DOHH2 (cell line): ENCODE measurements at regions not wholly inside any gene's neighbourhood (a gene's known extent, or its start where the extent isn't known, plus 50 kb on each side); places are given as distances from the start of the nearest gene placed in this dataset.

Experiments used
- H3F3A ChIP-seq: fragments of 200-600 bp; sonication (generic), shearing (Covaris generic); 2 replicates; pipeline ENCODE4 v1.6.0; 2016; ENCODE audit warnings: antibody characterized with exemption, mild to moderate bottlenecking; ENCODE audit not compliant: control insufficient read depth, insufficient read depth
- H3K27ac ChIP-seq: fragments of 200-600 bp; sonication (generic); 2 replicates; pipeline ENCODE4 v1.5.1; 2014; ENCODE audit warnings: low read depth, mild to moderate bottlenecking, low read length, moderate library complexity
- H3K27me3 ChIP-seq: fragments of 200-600 bp; sonication (generic); 2 replicates; pipeline ENCODE4 v1.6.1; 2014; ENCODE audit warnings: mild to moderate bottlenecking, low read length, mixed read lengths; ENCODE audit not compliant: control insufficient read depth
- H3K36me3 ChIP-seq: fragments of 200-600 bp; sonication (generic); 2 replicates; pipeline ENCODE4 v1.6.1; 2014; ENCODE audit warnings: mild to moderate bottlenecking, low read length, moderate library complexity, mixed read lengths; ENCODE audit not compliant: control insufficient read depth
- H3K4me1 ChIP-seq: fragments of 200-600 bp; sonication (generic); 2 replicates; pipeline ENCODE4 v1.6.1; 2014; ENCODE audit warnings: mild to moderate bottlenecking, low read length, mixed read lengths; ENCODE audit not compliant: control insufficient read depth
- H3K4me2 ChIP-seq: fragments of 200-600 bp; sonication (generic); 2 replicates; pipeline ENCODE4 v1.6.0; 2014; ENCODE audit warnings: mild to moderate bottlenecking, low read length, moderate library complexity
- H3K4me3 ChIP-seq: fragments of 200-600 bp; sonication (generic); 2 replicates; pipeline ENCODE4 v1.5.1; 2014; ENCODE audit warnings: mild to moderate bottlenecking, low read length, mixed read lengths
- H3K79me2 ChIP-seq: fragments of 200-600 bp; sonication (generic); 2 replicates; pipeline ENCODE4 v1.6.1; 2014; ENCODE audit warnings: mild to moderate bottlenecking, low read length, mixed read lengths; ENCODE audit not compliant: control insufficient read depth
- H3K9me2 ChIP-seq: fragments of 200-600 bp; sonication (generic); replicated peaks from 2 replicates; pipeline ENCODE4 v1.6.1; 2014; ENCODE audit warnings: mild to moderate bottlenecking, low read length, mixed read lengths; ENCODE audit not compliant: control insufficient read depth
- H3K9me3 ChIP-seq: fragments of 200-600 bp; sonication (generic); 2 replicates; pipeline ENCODE4 v1.6.1; 2014; ENCODE audit warnings: antibody characterized with exemption, low read length, mixed read lengths; ENCODE audit not compliant: control insufficient read depth, insufficient read depth
- H4K20me1 ChIP-seq: fragments of 200-600 bp; sonication (generic); 2 replicates; pipeline ENCODE4 v1.6.0; 2014; ENCODE audit warnings: low read depth, mild to moderate bottlenecking, antibody characterized with exemption, low read length, moderate library complexity; ENCODE audit not compliant: control insufficient read depth, insufficient read depth
- EZH2phosphoT487 ChIP-seq: fragments of 200-600 bp; sonication (generic); IDR thresholded peaks from 2 replicates; pipeline ENCODE4 v1.6.1; 2017; ENCODE audit warnings: borderline replicate concordance, mild to moderate bottlenecking, antibody characterized with exemption, low read length, moderate library complexity, mixed read lengths
- TF ChIP-seq, protein P1 (sequence below): fragments of 200-600 bp; sonication (generic); IDR thresholded peaks from one replicate; pipeline ENCODE4 v1.5.1; 2014; ENCODE audit warnings: antibody characterized with exemption, mild to moderate bottlenecking, low read depth, low read length; ENCODE audit not compliant: poor library complexity, severe bottlenecking

DNA sequence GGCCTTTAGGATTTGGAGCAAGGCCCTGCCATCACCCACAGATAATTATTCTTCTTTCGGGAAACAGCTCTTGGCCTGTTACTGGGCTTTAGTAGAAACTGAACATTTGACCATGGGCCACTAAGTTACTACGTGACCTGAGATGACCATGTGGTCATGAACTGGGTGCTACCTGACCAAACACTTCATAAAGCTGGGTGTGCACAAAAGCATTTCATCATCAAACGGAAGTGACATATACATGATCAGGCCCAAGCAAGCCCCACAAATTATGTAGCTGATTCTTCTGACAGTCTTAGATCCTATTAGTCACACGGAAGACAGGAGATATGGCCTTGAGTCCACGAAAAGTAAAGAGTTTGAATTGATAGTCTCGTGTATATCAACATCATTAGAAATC lies 130.9 kb upstream of the FBN2 start:
- Histone ChIP-seq H3K27ac (no peak overlapping the region), H3F3A (no peaks in the 10 kb centered on the region), H4K20me1 (no peaks in the 10 kb centered on the region), H3K9me2 (no peaks in the 10 kb centered on the region), H3K36me3 (no peaks in the 10 kb centered on the region), H3K4me2 (no peak overlapping the region), H3K9me3 (no peaks in the 10 kb centered on the region), H3K4me3 (no peak overlapping the region), H3K79me2 (no peaks in the 10 kb centered on the region), H3K27me3 (no peaks in the 10 kb centered on the region), H3K4me1 (no peaks in the 10 kb centered on the region)
- TF ChIP-seq, protein P1, sequence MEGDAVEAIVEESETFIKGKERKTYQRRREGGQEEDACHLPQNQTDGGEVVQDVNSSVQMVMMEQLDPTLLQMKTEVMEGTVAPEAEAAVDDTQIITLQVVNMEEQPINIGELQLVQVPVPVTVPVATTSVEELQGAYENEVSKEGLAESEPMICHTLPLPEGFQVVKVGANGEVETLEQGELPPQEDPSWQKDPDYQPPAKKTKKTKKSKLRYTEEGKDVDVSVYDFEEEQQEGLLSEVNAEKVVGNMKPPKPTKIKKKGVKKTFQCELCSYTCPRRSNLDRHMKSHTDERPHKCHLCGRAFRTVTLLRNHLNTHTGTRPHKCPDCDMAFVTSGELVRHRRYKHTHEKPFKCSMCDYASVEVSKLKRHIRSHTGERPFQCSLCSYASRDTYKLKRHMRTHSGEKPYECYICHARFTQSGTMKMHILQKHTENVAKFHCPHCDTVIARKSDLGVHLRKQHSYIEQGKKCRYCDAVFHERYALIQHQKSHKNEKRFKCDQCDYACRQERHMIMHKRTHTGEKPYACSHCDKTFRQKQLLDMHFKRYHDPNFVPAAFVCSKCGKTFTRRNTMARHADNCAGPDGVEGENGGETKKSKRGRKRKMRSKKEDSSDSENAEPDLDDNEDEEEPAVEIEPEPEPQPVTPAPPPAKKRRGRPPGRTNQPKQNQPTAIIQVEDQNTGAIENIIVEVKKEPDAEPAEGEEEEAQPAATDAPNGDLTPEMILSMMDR = no peak
- no peak for TF ChIP-seq EZH2phosphoT487

DNA sequence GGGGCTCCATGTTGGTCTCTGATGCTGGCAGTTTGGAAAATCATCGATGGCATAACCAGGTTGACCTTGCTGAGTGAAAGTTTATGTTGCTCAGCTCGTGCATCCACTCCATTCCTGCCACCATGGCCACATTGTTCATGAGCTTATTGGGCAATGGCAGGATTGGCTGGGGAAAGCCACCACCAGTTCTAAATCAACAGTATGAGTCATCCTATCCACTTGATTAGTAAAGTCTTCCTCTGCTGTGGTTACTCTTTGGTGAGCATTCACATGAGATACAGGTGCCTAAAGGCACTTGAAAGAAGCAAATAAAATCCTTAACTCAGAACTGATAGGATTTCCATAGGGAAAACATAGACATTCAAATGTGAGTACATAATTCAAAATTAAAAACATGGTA lies 131.8 kb upstream of the FBN2 start:
- no peaks in the 10 kb centered on the region for H3K79me2 ChIP-seq
- no peaks in the 10 kb centered on the region for H4K20me1 ChIP-seq
- no peak for TF ChIP-seq EZH2phosphoT487
- TF ChIP-seq, protein P1 = no peak
- no peaks in the 10 kb centered on the region for H3K9me2 ChIP-seq
- H3K4me1 ChIP-seq = no peaks in the 10 kb centered on the region
- no peaks in the 10 kb centered on the region for H3F3A ChIP-seq
- H3K4me3 ChIP-seq = no peak overlapping the region
- no peak overlapping the region for H3K27ac ChIP-seq
- H3K27me3 ChIP-seq = no peaks in the 10 kb centered on the region
- no peaks in the 10 kb centered on the region for H3K36me3 ChIP-seq
- H3K4me2 ChIP-seq = no peak overlapping the region
- no peaks in the 10 kb centered on the region for H3K9me3 ChIP-seq

DNA sequence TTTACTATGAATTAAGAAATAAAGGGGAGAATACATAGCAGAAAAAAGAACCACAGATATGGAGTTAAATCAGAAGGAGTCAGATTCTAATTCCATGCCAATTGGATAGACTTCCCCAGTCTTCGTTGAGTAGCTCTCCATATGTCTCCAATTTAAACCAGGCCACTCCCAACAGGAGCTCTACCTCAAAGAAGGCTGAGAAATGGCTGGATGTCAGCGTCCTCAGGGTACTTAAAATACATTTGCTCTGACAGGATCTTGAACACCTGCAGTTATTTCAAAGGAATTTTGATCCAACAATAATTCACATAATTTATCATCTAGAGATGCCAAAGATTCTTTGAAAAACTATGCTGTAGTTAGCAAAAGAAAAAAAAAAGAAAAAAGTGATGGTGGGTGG lies 133.9 kb upstream of the FBN2 start:
- Histone ChIP-seq H3K27ac (no peak overlapping the region), H3K27me3 (no peaks in the 10 kb centered on the region), H3K9me2 (no peaks in the 10 kb centered on the region), H3K4me2 (no peak overlapping the region), H3F3A (no peaks in the 10 kb centered on the region), H3K4me3 (no peak overlapping the region), H4K20me1 (no peaks in the 10 kb centered on the region), H3K79me2 (no peaks in the 10 kb centered on the region), H3K9me3 (no peaks in the 10 kb centered on the region), H3K36me3 (no peaks in the 10 kb centered on the region), H3K4me1 (no peaks in the 10 kb centered on the region)
- TF ChIP-seq, protein P1 = no peak
- TF ChIP-seq EZH2phosphoT487 = no peak

DNA sequence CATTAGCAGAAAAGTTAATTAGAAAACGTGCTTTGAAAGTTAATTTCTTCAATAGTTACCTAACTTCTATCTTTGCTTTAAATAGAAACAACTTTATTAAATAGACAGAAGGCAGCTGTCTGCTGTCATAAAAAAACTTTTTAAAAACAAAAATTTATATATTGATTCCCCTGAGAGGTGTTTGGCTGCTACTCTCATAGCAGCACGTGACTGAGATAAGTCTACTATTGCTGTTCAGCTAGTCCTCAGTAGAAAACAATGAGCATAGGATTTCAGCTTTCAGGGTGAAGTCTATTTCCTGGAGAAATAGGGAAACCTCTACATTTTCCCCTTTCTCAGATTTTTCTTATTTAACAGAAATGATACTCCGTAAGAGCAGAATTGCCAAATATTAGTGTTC lies 135.0 kb upstream of the FBN2 start:
- no peak overlapping the region for H3K4me2 ChIP-seq
- no peak for TF ChIP-seq EZH2phosphoT487
- TF ChIP-seq, protein P1 = no peak

More for the DNA sequence above, 135.0 kb upstream of the FBN2 start:
- Histone ChIP-seq H3K9me3 (no peaks in the 10 kb centered on the region), H3F3A (no peaks in the 10 kb centered on the region), H4K20me1 (no peaks in the 10 kb centered on the region), H3K27ac (no peak overlapping the region), H3K79me2 (no peaks in the 10 kb centered on the region), H3K27me3 (no peaks in the 10 kb centered on the region), H3K9me2 (no peaks in the 10 kb centered on the region), H3K4me3 (no peak overlapping the region), H3K4me1 (no peaks in the 10 kb centered on the region), H3K36me3 (no peaks in the 10 kb centered on the region)
